ENCODE measurements at regions not wholly inside any gene's neighbourhood (a gene's known extent, or its start where the extent isn't known, plus 50 kb on each side); places are given as distances from the start of the nearest gene placed in this dataset.

DNA sequence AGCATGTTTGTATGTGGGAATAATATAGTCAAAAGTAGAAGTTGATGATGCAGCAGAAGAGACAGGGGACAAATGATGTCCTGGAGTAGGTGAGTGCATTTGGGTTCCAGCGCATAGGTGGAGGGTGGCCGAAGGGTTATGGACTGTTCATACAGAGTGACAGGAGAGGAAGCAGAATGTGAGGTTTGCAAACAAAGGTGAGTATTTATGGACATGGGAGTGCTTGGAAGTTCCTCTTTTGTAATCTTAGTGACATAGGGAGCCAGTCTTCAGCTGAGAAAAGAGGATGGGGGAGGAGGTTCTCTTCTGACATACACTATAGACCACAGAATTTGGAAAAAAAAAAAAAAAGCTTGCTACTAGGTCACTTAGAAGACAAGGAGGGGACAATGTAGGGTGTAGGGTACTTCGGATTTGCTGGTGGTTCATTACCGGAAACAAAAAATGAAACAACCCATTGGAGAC lies 331.6 kb downstream of the DLEU7 start:
- no peak overlapping the region for H3K27ac ChIP-seq (ENCODE audit: low read depth, low read length)
- H3K9me3 ChIP-seq (ENCODE audit: insufficient read depth, low read depth, low read length), result no peaks in the 10 kb centered on the region
- Mint-ChIP-seq H3K4me3 (ENCODE audit: unreplicated experiment) (no peak overlapping the region), H3K9me3 (ENCODE audit: unreplicated experiment) (peaks cover 4% of the 10 kb centered on the region), H3K36me3 (ENCODE audit: low read depth, unreplicated experiment) (no peaks in the 10 kb centered on the region), H3K27me3 (ENCODE audit: low read depth, unreplicated experiment) (no peaks in the 10 kb centered on the region), H3K4me1 (ENCODE audit: low read depth, unreplicated experiment) (peaks cover 6% of the 10 kb centered on the region), H3K27ac (ENCODE audit: unreplicated experiment) (no peak overlapping the region)
- H4K20me1 ChIP-seq (ENCODE audit: insufficient read depth, low read length), result no peaks in the 10 kb centered on the region
- DNase-seq (ENCODE audit: low read depth), result no peak
- peak overlapping the region; percentile 85 for H3K4me2 ChIP-seq (ENCODE audit: low read length)
- peak overlapping the region; percentile 64 for H3K9ac ChIP-seq (ENCODE audit: low read length)
- H3K36me3 ChIP-seq (ENCODE audit: insufficient read depth, low read length), result no peaks in the 10 kb centered on the region
- TF ChIP-seq, protein P1, sequence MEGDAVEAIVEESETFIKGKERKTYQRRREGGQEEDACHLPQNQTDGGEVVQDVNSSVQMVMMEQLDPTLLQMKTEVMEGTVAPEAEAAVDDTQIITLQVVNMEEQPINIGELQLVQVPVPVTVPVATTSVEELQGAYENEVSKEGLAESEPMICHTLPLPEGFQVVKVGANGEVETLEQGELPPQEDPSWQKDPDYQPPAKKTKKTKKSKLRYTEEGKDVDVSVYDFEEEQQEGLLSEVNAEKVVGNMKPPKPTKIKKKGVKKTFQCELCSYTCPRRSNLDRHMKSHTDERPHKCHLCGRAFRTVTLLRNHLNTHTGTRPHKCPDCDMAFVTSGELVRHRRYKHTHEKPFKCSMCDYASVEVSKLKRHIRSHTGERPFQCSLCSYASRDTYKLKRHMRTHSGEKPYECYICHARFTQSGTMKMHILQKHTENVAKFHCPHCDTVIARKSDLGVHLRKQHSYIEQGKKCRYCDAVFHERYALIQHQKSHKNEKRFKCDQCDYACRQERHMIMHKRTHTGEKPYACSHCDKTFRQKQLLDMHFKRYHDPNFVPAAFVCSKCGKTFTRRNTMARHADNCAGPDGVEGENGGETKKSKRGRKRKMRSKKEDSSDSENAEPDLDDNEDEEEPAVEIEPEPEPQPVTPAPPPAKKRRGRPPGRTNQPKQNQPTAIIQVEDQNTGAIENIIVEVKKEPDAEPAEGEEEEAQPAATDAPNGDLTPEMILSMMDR (IDR thresholded peaks at IDR 0.05; ENCODE audit: insufficient read depth, low read depth, low read length), result no peak
- no peak for TF ChIP-seq EZH2 (IDR thresholded peaks at IDR 0.05; ENCODE audit: insufficient read depth, low read length)
- no peaks in the 10 kb centered on the region for H3K79me2 ChIP-seq (ENCODE audit: insufficient read depth, low read length)
- peak overlapping the region; percentile 44 for H3K4me3 ChIP-seq (ENCODE audit: insufficient read depth, low read depth, low read length)
- peak overlapping the region; percentile 88 for H2AFZ ChIP-seq (ENCODE audit: low read depth, low read length)
- H3K4me1 ChIP-seq (ENCODE audit: insufficient read depth, low read length), result peaks cover 13% of the 10 kb centered on the region
- no peaks in the 10 kb centered on the region for H3K27me3 ChIP-seq (ENCODE audit: insufficient read depth, low read length)
- FAIRE-seq, result no peak

DNA sequence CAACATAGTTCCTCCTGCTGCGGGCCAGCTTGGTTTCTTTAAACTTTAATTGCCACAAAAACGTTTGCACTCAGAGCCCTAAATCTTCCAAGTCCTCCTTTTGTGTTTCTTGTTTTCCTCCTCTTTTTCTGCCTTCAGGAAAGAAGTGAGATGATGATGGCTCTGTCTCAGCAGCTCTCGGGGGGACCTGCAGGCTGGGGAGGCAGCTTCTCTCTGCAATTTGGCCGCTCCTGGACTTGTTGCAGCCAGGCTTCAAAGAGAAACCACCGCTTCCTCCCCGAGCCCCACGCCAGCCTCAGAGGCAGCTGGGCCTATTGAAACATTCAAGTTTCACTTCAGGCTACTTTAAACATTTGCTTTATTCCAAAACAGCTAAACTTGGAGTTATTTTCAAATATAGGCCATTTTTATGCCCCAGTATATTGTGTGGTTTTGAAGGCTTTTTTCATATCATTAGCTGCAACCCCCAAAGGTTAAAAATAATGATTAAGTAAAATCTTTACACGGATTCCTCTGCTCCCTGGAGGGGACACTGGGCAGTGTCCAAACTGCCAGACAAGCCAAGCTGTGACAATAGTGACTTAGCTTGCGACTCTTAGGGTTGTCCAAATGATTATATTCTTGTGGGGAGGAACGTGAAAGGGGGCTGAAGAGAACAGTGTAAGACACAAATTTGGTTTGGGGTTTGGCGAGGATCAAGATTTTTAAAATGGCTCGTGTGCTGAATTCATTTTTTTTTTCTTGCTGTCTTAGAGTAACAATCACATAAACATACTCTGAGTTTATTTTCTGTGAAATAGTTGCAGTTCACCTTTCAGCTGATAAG lies 330.8 kb downstream of the DLEU7 start:
- Histone ChIP-seq H3K27me3 (ENCODE audit: insufficient read depth, low read length) (no peaks in the 10 kb centered on the region), H3K36me3 (ENCODE audit: insufficient read depth, low read length) (no peaks in the 10 kb centered on the region), H3K27ac (ENCODE audit: low read depth, low read length) (no peak overlapping the region), H3K4me1 (ENCODE audit: insufficient read depth, low read length) (peaks cover 13% of the 10 kb centered on the region), H3K79me2 (ENCODE audit: insufficient read depth, low read length) (no peaks in the 10 kb centered on the region), H2AFZ (ENCODE audit: low read depth, low read length) (peak overlapping the region; percentile 88), H3K9ac (ENCODE audit: low read length) (peak overlapping the region; percentile 64), H3K4me2 (ENCODE audit: low read length) (peak overlapping the region; percentile 85), H3K9me3 (ENCODE audit: insufficient read depth, low read depth, low read length) (no peaks in the 10 kb centered on the region), H4K20me1 (ENCODE audit: insufficient read depth, low read length) (no peaks in the 10 kb centered on the region), H3K4me3 (ENCODE audit: insufficient read depth, low read depth, low read length) (peak overlapping the region; percentile 44)
- FAIRE-seq (no peak), DNase-seq (ENCODE audit: low read depth) (peak; percentile 55)
- Mint-ChIP-seq H3K9me3 (ENCODE audit: unreplicated experiment) (peaks cover 2% of the 10 kb centered on the region), H3K27ac (ENCODE audit: unreplicated experiment) (no peak overlapping the region), H3K4me1 (ENCODE audit: low read depth, unreplicated experiment) (peaks cover 8% of the 10 kb centered on the region), H3K27me3 (ENCODE audit: low read depth, unreplicated experiment) (no peaks in the 10 kb centered on the region), H3K4me3 (ENCODE audit: unreplicated experiment) (no peak overlapping the region), H3K36me3 (ENCODE audit: low read depth, unreplicated experiment) (no peaks in the 10 kb centered on the region)
- TF ChIP-seq, protein P1 (IDR thresholded peaks at IDR 0.05; ENCODE audit: insufficient read depth, low read depth, low read length), result no peak
- no peak for TF ChIP-seq EZH2 (IDR thresholded peaks at IDR 0.05; ENCODE audit: insufficient read depth, low read length)

All from astrocyte (in vitro differentiated cells and primary cell).